GM19240 (cell line): ENCODE measurements at regions not wholly inside any gene's neighbourhood (a gene's known extent, or its start where the extent isn't known, plus 50 kb on each side); places are given as distances from the start of the nearest gene placed in this dataset.

Experiments used
- DNase-seq: peaks from one replicate; pipeline ENCODE4 v3.0.0; 2011; ENCODE audit warnings: low spot score; ENCODE audit not compliant: insufficient read length

DNA sequence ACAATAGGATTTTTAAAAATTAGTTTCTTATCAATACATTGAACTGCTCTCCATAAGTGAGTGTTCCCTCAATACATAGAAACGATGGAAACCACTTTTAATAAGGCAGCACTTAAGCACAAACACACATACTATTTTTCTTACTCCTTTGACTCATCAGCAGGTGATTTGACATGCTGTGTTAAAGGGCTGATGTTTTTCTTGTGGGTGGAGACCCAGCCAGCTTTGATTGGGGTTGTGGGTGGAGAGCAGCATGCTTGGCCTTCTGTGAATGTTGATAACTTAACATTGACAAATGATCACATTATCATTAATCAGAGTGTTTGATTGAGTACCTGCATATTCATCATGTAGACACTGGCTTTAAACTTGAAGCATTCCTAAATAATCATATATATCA is 223.0 kb upstream of the DPH6 start:
- no peak for DNase-seq

DNA sequence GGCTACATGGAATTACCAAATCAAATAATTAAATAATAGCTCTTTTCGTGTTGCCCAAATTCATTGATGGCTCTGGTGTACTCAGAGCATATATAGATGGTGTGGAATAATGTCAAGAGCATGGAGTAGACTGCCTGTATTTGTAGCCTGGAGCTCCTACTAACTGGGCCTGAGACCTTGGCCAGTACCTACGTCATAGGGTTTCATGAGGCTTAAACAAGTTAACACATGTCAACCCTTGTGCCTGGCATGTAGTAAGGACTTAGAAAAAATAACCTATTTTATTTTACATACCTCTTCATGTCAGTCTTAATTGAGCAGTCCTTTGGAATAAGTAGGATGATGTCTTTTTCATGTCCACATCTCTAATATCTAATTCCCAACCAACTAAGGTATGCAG is 223.7 kb upstream of the DPH6 start:
- no peak for DNase-seq

DNA sequence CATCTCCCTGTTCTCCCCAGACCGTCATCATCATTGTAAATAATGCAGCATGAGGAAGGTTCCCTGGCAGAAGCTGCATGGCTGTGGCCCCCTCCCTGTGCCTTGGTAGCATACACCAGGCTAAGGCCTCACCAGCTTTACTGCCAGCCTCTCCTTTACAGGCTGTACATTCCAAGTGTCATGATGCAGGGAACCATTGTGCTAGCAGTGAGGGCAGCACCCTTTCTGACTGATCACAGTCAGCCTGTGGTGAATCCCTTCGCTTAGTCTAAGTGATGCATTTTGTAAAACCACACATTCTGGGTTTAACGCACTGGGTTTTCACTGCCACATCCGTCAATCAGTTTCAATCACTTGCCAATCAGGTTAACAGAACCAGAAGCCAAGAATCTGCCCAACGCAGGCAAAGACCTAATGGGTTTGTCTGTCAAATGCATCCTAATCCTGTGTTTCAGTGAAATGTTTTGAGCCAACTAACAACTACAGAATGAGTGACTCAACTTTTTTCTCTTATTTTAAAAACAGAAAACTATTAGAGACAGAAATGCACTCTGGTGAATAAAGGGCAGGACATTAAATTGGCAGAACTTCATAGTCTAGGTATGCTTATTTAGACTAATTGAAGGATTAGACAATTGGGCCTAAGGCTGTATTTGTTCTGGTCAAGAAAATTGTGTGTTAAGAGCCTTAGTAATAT is 225.9 kb upstream of the DPH6 start:
- no peak for DNase-seq

DNA sequence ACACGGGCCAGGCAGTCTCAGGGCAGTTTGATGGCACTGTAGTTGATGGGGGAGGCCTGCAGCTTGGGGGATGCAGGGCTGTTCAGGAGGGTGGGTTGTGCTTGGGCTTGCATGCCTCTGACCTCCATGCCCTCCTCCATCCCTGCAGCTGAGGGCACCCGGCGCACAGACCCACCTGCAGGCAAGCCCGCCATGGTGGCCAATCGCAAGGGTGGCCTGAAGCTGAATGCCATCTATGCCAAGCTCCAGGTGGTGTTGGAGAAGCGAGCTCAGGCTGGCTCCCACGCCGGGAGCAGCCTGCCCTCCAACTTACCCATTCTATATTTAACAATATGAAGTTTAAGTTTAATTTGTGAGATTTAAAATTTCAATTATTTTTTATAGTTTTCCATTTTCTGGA is 228.7 kb upstream of the DPH6 start:
- no peak for DNase-seq

DNA sequence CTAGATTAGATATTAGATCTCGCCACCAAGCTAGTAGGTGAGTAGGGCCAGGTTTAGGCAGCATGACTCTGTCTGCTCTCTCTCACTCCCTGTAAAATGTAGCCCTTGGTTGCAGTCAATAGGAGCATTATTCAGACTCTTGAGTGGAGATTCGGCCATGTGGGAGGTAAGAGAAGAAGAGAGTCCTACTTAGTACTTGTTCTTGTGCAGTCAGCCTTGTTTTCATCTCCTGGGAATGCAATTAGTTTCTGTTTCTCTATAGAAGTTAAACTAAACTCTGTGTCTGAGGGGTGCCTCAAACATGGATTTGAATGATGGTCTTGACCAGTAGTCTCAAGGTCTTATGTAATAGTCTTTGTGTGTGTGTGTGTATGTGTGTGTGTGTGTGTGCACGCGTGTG is 229.5 kb upstream of the DPH6 start:
- no peak for DNase-seq

DNA sequence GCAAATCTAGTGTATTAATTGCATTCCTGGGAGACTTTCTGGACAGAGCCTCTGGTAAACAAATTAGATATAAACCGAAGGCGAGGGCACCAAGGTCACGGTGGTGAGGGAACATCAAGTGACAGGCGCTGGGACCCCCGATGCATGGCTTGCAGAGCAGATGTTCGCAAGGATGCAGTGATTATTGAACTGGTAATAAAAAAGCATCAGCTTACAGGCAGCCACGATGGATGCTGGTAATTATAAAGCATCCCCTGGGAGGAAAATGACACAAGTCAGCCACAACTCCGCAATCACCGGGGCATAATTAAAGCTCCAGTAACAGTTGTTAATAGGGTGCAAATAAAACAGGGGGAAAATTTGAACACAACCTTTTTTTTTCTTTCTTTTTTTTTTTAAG is 231.1 kb upstream of the DPH6 start:
- DNase-seq: no peak

DNA sequence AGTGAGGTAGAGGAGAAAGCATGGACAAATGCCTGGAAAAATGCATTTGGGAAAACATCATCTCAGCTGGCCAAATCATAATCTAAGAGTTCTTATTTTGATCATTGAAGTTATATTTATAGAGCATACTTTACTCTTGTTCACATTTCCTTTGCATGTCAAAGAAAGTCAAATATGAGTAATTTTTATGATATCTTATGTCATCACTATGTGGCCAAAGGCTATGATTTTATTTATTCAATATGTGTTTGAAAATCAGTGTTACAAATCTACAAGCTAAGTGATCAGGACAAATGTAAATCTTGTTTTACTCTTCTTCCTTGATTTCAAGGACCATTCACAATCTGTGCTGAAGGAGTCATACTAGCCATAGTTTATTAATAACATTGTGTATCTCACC is 237.2 kb upstream of the DPH6 start:
- no peak for DNase-seq

DNA sequence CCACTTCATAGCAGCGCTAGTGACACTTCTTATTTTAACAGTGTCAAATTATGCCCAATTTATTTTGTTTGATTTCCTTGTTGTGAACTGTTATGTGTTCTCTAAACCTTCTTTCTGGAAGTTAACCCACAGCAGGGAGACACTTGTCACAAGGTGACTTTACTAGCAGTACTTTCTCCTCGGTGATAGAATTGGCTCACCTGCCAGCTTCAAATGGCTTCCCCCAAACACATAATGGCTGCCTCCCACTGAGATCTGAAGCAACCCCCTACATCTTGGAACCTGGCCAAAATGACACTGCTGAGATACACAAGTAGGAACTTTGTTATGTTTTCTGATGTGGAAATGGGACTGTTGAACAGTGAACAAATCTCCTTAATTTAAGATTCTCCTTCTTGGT is 238.8 kb upstream of the DPH6 start:
- DNase-seq: no peak

DNA sequence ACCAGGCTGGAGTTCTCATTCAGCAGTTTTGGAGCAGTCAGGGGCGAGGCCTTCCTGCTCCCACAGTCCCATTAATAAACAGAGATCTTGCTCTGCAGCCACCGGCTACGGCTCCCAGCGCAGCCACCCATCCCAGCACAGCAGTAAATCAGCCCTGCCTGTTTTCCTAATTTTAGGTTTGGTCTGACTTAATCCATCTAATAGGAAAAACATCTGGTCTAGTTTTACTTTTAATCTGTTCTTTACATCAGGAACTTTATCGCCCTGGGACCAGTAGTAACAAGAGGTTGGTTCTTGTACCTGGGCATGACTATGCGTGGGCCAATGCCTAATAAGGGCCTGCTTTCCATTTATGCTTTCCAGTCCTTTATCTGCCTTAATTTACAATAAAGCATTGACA is 264.0 kb upstream of the DPH6 start:
- DNase-seq: no peak

DNA sequence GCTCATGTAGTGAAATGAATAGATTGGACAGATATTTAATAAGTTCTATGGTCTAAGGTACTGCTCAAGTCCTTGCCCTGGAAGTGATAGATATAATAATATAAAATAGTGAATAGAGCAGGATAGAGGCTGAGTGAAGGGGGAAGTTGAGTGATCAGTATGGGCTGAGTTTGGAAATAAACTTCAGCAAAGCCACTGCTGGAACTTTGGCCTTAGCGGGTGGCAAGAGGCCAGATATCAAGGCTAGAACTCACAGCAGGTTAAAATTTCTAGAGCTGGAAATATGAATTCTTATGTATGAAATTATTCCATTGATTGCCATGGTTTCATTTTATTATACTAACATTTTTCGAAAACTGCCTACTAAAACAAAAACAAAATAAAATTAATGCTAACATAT is 267.6 kb upstream of the DPH6 start:
- no peak for DNase-seq

DNA sequence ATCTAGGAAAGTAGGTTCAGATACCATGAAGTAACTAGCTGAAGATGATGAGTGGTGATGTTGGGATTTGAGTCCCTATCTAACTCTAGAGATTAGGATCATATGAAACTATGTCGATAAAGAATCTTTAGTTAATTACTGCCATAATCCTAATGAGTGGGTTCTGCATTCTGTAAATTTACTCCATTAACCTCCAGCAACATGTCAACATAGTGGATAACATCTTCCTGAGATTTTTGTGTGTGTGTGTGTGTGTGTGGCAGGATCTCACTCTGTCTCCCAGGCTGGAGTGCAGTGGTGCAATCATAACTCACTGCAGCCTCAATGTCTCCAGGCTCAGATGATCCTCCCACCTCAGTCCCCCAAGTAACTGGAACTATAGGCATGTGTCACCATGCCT is 272.9 kb upstream of the DPH6 start:
- DNase-seq: no peak

DNA sequence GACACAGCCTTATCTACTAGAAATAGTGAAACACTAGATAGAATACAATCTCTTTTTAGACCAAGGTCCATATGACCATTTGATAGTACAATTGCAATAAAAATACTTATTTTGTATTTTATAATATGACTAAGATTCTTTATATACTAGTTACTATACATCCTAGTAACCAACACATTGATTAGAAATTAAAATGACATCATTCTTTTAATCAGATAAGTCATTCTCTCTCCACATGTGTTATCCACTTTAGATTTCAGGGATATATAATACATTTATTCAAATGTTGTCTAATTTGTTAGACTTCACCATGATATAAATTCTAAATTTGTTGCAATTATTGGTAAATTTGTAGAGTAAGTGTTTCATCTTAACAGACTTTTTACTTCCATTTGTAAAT is 276.2 kb upstream of the DPH6 start:
- no peak for DNase-seq

DNA sequence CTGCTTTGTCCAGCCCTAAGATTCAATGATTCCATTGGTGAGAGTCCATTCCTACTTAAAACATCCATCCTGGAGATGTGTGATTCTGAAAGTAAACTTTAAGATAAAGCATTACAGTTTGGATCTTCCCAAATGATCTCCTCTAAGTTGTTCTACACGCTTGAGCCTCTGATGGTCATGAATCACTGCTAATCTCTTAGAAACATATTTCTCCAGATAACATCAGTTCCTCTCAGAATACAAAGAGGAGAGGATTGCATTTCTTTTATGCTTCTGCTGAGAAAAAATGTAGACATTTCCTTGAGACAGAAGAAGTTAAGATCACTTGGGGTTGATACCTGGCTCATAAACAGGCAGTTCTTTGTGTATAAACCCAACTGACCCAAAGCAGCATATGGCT is 281.2 kb upstream of the DPH6 start:
- no peak for DNase-seq

DNA sequence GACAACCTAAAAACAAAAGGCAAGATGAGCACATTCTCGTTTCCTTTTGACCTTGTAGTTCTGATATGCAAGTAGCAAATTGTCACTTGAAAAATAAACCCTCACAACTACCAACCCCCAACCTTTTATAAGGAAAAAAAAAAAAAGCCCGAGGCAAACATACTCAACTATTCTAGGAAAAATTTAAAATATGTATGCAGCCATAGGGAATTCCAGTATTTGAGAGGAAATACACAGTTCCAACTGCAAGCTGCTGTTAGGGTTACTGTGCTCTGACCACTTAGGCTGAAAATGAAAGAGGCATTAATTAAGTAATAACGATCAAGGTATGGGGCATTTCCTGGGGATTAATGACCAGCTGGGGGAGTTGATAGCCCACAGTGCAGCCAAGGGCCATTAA is 281.9 kb upstream of the DPH6 start:
- no peak for DNase-seq

DNA sequence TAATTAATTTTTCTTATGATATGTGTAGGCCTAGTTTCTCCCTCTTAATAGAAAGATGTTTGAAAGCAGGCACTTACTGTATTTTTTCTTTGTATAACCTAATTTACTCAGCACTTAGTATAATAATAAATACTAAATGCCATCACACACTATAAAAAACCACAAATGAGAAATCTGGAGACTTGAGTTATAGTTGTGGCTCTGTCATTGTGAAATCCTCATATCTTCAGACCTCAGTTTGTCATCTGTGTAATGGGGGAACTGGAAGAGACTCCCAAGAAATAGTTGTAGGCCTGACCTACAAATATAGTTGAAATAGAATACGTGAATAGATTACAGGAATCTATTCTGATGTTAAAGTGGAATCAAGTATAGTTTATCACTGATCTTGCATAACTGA is 287.6 kb upstream of the DPH6 start:
- DNase-seq: no peak

DNA sequence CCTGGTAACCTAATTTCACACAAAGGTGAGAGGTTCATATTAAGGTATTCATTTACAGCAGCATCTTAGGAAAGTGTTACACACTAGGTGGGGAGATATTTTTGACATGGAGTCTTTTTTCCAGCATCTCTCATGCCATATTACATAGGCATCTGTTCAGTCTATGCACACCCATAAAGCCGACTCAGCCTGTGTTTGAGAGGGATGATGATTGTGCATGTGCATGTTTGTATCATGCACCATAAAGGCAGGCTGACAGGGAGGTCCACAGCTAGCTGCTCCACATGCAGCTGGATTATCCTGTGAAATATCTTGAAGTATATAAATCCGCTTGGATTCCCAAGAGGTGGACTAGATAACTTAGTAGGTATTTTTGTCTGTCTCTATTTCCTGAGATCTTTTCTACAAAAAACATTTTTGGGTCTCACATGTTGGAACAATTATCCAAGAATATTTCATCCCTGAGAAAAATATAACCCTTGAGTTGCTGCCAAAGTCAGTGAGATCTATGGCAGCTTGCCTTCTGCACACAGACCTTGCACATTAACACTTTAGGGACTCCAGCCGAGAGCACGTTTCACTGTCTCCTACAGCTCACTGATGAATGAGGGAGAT is 288.4 kb upstream of the DPH6 start:
- no peak for DNase-seq

DNA sequence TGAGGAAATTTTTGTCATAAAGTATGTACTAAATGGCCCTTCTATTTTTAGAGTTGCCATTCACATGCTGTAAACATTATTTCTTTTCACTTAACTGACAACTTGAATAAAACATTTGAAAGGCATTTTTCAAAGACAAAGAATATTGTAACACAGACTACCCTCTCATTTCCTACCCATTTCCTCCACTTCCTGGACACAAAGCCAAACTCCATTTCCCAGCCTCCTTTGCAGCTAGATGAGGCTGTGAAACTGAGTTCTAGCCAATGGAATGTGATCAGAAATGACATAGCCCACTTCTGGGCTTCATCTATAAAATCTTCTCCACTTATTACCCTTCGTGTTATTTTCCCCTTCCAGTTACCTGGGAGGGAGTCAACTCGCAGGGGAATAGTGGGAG is 288.9 kb upstream of the DPH6 start:
- no peak for DNase-seq

DNA sequence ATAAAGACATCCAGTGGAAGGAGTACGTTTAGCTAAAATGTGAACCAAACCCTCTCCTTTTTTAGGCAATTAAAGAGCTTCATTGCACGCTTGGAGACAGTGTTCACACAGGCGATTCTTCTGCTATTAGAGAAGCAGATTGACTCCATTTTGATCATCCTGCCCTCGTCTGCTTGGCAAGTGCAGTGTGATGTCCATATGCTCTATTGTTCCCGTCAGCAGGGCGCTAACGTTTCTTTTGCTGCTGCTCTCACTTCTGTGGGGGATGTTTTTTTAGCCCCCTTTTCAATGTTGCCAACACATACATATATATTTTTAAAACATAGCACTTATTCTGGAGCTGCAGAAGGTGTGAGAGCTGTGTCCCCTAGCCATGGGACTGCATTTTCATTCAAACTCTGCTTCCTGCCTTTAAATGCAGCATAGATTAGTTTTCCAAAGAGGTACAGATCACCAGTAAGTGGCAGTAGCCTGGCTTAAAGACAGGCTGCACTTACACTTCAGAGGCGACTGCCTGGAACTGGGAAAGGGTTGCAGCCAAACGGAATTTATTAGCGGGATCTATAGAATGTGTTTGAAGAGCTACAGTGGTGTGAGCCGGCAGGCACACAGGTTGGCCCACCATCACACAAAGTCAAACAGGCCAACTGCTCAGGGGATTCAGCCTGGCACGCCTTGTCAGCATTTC is 292.6 kb upstream of the DPH6 start:
- DNase-seq: no peak

DNA sequence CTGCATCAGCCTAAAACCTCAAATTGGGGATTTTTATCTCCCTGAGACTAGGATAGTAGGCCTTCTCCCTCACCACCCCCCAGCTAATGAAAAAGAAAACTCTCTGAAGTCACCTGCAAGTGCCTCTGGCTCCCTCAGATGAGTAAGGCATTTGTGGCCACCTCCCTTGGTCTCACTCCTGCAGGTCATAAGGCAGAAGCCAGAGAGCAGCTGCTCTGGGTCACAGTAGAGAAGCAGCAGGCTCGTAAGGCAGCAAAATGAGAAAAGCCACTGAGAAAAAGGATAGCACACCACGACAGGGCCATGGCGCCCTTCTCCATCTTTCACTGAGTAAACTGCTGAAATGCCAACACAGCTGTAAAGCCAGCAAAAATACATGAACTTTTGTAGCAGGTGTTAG is 296.7 kb upstream of the DPH6 start:
- DNase-seq: no peak

DNA sequence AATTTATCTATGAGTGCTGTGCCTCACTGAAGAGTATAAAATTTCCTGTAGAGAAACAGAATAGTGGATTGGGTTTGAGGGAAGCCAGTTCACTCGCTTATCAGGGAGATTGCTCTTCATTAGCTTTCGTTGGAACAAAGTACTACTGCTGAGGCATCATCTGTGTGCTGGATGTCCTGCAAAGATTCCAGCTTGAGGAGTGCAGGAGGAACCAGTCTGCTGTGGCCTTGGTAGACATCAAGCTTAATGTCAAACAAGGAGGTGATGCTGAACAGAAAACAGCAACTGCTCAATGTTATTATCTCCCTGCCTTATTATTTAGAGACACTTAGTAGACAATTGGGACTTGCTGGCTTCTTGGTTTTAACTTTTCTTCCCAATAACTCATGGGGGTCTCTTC is 297.5 kb upstream of the DPH6 start:
- no peak for DNase-seq

DNA sequence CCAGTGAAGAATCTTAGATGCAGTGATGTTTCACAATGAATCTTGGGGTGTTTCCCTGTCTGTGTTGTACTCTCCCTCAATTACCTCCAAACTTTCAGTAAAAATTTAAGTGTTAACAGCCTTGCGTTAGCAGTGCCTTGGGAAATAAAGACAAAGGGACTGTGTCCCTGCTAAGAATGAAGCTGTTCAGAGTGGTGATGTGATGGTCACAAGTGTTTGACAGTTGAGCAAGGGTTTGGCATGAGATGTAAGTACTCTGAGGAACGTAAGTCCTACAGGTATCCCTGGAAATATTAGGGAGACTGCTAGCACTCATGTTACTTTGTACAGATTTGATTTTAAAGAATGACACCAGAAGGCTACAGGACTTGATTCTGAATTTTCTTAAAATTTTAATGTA is 304.3 kb upstream of the DPH6 start:
- no peak for DNase-seq

DNA sequence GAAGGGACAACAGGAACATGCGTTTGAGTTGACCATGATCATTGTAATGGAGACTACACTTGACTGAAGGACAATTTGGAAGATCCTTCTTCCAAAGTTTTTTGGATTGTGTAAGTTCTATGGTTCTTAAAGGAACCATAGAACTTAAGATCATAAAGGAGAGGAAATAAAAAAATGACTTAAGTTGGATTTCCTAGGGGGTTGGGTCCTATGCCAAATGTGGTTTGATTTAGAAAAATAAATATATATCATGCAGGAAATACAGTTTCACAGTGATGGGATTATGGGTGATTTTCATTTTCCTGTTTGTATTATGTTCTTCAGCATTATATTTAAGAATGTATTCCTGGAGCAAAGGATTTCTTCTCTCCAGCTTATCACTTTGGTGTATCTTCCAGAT is 305.5 kb upstream of the DPH6 start:
- no peak for DNase-seq
